Vagina (tissue), 2 donors: ENCODE measurements at regions not wholly inside any gene's neighbourhood (a gene's known extent, or its start where the extent isn't known, plus 50 kb on each side); places are given as distances from the start of the nearest gene placed in this dataset.

Experiments
- DNase-seq, 2 donors: peaks; one replicate each; pipeline ENCODE4 v3.0.0-alpha.2; 2017; ENCODE audit errors: extremely low spot score in 2 of 2
- H3K27ac ChIP-seq: fragments of 200-600 bp; sonication (generic); one replicate; pipeline ENCODE4 v1.5.1; 2019
- H3K27me3 ChIP-seq: fragments of 200-600 bp; sonication (generic); one replicate; pipeline ENCODE4 v1.5.1; 2019
- H3K36me3 ChIP-seq, 2 donors: fragments of 200-600 bp; sonication (generic); one replicate each; pipeline ENCODE4 v1.5.1; 2017 to 2019
- H3K4me1 ChIP-seq: fragments of 200-600 bp; sonication (generic); one replicate; pipeline ENCODE4 v1.5.1; 2019
- H3K4me3 ChIP-seq, 2 donors: fragments of 200-600 bp; sonication (generic); 1 replicate in 1 of 2; 2 replicates in 1 of 2; pipeline ENCODE4 v1.5.1; 2016 to 2019
- H3K9me3 ChIP-seq: fragments of 200-600 bp; sonication (generic); one replicate; pipeline ENCODE4 v1.5.1; 2019
- POLR2A ChIP-seq, 2 donors: fragments of 450-650 bp; IDR thresholded peaks; one replicate each; pipeline ENCODE4 v1.6.1; 2017; ENCODE audit warnings: antibody characterized with exemption in 2 of 2, mild to moderate bottlenecking in 2 of 2, moderate library complexity in 2 of 2
- POLR2AphosphoS5 ChIP-seq, 2 donors: sonication (generic); formaldehyde crosslinking; IDR thresholded peaks; one replicate each; pipeline ENCODE4 v1.9.0; 2017; ENCODE audit warnings: antibody characterized with exemption in 2 of 2, mild to moderate bottlenecking in 2 of 2, low read depth in 1 of 2; ENCODE audit not compliant: insufficient read depth in 1 of 2
- intact Hi-C: fragments of 100-400 bp; cut with DNase I; formaldehyde crosslinking; loops from one replicate; pipeline ENCODE4 v1.15.1; 2023
- TF ChIP-seq, protein P1 (sequence below), 3 experiments: fragments of 450-650 bp in 2 of 3; fragments of 200-600 bp in 1 of 3; sonication (generic) in 1 of 3; IDR thresholded peaks; one replicate each; pipeline ENCODE4 v1.5.1; 2017 to 2019; ENCODE audit warnings: antibody characterized with exemption in 3 of 3, mild to moderate bottlenecking in 2 of 3, moderate library complexity in 2 of 3

DNA sequence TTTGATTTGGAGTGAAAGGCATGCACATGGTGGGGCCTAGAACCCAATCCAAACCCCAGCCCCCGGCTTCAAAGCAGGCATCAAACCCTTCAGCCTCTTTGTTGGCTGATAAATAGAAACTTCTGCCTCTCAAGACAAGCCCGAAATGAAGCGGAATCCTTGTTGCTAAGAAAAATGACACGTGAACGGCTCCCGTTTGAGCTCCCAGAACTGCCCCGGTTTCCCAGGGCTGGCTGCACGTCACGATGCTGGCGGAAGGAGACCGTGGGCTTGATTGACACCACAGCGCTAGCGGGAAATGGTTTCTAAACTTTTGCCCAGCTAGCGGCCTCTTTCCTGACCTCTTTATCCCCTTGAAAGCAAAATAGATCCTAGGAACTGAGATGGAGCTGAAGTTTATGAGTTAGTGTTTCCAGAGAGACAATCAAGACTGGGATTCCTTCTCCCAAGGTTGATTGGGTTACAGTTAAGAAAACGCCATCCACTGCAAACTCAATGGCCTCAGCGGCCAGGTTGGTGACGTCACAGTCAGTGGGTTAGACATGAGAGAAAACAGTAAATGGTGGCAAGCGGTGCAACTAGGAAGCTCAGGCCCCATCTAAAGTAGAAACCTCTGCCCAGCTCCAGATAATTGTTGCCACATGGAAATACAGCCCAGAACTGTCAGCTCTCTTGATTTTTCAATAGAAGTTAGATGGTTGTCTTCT lies 117.0 kb downstream of the ANKRD60 start:
- peak overlapping the region; percentile 29 for H3K27ac ChIP-seq
- intact Hi-C loops: no loop called here
- no peaks in the 10 kb centered on the region for H3K27me3 ChIP-seq
- H3K9me3 ChIP-seq: no peaks in the 10 kb centered on the region
- peak in 1 of 2 donors; percentile 32 for DNase-seq
- peaks cover 14% of the 10 kb centered on the region for H3K4me1 ChIP-seq
- no peak overlapping the region for H3K4me3 ChIP-seq
- no peaks in the 10 kb centered on the region for H3K36me3 ChIP-seq
- no peak for TF ChIP-seq POLR2AphosphoS5 (IDR thresholded peaks at IDR 0.05; ENCODE audit: insufficient read depth in 1 of 2, low read depth in 1 of 2)
- TF ChIP-seq, protein P1, sequence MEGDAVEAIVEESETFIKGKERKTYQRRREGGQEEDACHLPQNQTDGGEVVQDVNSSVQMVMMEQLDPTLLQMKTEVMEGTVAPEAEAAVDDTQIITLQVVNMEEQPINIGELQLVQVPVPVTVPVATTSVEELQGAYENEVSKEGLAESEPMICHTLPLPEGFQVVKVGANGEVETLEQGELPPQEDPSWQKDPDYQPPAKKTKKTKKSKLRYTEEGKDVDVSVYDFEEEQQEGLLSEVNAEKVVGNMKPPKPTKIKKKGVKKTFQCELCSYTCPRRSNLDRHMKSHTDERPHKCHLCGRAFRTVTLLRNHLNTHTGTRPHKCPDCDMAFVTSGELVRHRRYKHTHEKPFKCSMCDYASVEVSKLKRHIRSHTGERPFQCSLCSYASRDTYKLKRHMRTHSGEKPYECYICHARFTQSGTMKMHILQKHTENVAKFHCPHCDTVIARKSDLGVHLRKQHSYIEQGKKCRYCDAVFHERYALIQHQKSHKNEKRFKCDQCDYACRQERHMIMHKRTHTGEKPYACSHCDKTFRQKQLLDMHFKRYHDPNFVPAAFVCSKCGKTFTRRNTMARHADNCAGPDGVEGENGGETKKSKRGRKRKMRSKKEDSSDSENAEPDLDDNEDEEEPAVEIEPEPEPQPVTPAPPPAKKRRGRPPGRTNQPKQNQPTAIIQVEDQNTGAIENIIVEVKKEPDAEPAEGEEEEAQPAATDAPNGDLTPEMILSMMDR (IDR thresholded peaks at IDR 0.05): no peak
- no peak for TF ChIP-seq POLR2A (IDR thresholded peaks at IDR 0.05)

DNA sequence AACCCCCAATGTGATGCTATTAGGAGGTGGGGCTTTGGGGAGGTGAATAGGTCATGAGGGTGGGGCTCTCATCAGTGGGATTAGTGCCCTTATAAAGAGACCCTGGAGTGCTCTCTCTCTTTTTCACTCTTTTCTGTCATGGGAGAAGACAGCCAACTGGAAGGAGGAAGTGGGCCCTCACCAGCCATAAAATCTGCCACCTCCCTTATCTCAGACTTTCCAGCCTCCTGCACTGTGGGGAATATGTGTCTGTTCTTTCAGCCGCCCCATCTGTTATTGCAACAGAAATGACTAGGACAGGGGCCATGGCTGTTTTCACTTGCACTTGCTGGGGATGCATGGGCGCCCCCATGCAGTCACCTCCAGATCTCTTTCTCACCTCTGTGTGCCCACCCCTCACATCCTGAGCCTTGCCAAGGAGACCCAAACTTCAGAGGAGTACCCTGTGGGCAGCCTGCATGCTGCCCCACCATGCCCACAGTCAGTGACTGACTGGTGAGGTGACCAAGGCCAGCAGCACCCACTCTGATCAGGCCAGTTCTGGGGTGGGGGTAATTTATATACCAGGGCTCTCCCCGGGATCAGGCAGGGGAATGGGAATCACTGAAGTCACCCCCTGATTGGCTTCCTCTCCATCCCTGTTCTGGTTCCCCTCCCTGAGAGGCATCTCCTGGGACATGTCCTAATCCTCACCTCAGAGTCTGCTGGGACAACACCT lies 118.4 kb downstream of the ANKRD60 start:
- peak; percentile 56 to 87 for DNase-seq
- Histone ChIP-seq H3K9me3 (no peaks in the 10 kb centered on the region), H3K4me3 (no peak overlapping the region), H3K27me3 (no peaks in the 10 kb centered on the region), H3K36me3 (no peaks in the 10 kb centered on the region), H3K4me1 (peaks cover 14% of the 10 kb centered on the region), H3K27ac (no peak overlapping the region)
- TF ChIP-seq POLR2AphosphoS5 (IDR thresholded peaks at IDR 0.05; ENCODE audit: insufficient read depth in 1 of 2, low read depth in 1 of 2): no peak
- TF ChIP-seq, protein P1 (IDR thresholded peaks at IDR 0.05): no peak
- TF ChIP-seq POLR2A (IDR thresholded peaks at IDR 0.05): no peak
- intact Hi-C loops: no loop called here

DNA sequence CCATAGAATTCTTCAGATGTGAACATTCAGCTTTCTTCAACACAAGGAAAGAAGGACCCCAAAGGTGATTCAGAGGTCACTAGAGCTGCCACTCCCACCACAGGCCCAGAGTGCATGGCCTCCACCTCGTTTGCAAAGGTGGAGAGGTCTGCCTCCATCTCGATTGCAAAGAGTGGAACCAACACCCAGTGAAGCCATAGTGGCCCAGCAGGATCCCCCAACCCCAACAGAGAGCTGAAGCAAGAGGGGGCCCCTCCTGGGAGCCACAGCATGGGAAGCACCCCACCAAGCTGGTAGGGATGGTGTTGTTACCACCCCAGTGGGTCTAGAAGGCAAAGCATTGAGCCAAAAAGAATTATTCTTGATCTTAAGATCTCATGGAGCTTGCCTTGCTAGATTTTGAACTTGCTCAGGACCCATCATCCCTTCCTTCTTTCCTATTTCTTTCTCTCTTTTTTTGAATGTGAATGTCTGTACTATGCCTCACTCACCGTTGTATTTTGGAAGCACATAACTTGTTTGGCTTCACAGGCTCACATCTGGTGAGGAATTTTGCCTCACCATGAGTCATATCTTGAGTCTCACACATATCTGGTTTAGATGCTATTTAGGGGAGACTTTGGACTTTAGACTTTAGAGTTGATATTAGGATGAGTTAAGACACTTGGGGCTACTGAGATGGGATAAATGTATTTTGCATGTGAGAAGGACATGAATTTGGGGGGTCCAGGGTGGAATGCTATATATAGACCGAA lies 119.2 kb downstream of the ANKRD60 start:
- TF ChIP-seq POLR2A (IDR thresholded peaks at IDR 0.05) (no peak), POLR2AphosphoS5 (IDR thresholded peaks at IDR 0.05; ENCODE audit: insufficient read depth in 1 of 2, low read depth in 1 of 2) (no peak)
- TF ChIP-seq, protein P1 (IDR thresholded peaks at IDR 0.05): no peak
- peak in 1 of 2 donors; percentile 29 for DNase-seq
- Histone ChIP-seq H3K27ac (no peak overlapping the region), H3K4me1 (peaks cover 14% of the 10 kb centered on the region), H3K27me3 (no peaks in the 10 kb centered on the region), H3K36me3 (no peaks in the 10 kb centered on the region), H3K9me3 (no peaks in the 10 kb centered on the region), H3K4me3 (no peak overlapping the region)
- intact Hi-C loops: no loop called here

DNA sequence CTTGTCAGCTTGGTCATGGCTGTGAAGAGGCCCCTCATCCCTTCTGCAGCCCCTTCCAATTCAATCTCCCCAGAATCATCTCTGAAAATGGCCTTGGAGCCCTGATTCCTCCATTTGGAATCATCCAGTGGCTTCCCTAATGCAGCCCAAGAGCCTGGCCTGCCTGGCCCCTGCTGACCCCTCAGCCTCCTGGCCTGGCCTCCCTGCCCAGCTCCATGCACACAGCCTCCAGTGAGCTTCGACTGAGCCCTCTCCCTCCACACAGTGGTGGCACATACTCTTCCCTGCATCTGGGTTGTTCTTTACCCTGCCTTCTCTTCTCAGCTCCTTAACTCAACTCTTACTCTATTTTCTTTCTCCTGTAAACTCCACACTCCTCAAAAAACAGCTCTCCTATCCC lies 120.9 kb downstream of the ANKRD60 start:
- intact Hi-C loops: no loop called here

More for the DNA sequence above, 120.9 kb downstream of the ANKRD60 start:
- Histone ChIP-seq H3K4me3 (no peak overlapping the region), H3K27me3 (no peaks in the 10 kb centered on the region), H3K9me3 (no peaks in the 10 kb centered on the region), H3K4me1 (peaks cover 9% of the 10 kb centered on the region), H3K27ac (no peak overlapping the region), H3K36me3 (no peaks in the 10 kb centered on the region)
- peak; percentile 52 to 58 for DNase-seq
- TF ChIP-seq, protein P1 (IDR thresholded peaks at IDR 0.05): no peak
- TF ChIP-seq POLR2A (IDR thresholded peaks at IDR 0.05) (no peak), POLR2AphosphoS5 (IDR thresholded peaks at IDR 0.05; ENCODE audit: insufficient read depth in 1 of 2, low read depth in 1 of 2) (no peak)
